ENCODE measurements at regions not wholly inside any gene's neighbourhood (a gene's known extent, or its start where the extent isn't known, plus 50 kb on each side); places are given as distances from the start of the nearest gene placed in this dataset.

- H4K8ac ChIP-seq (ENCODE audit: low read depth, low read length): no peak overlapping the region
- no peak overlapping the region for H3K4me2 ChIP-seq (ENCODE audit: low read length)
- H3K23ac ChIP-seq (ENCODE audit: low read length): no peak overlapping the region
- H2BK12ac ChIP-seq (ENCODE audit: low read length): no peak overlapping the region
- no peaks in the 10 kb centered on the region for H3K9me3 ChIP-seq (ENCODE audit: insufficient read depth, low read depth, low read length)
- no peak overlapping the region for H2AK5ac ChIP-seq (ENCODE audit: low read length)
- no peaks in the 10 kb centered on the region for H3K79me2 ChIP-seq (ENCODE audit: control insufficient read depth, insufficient read depth, low read length, poor library complexity)
- no peak overlapping the region for H4K12ac ChIP-seq (ENCODE audit: low read depth, low read length)
- H3K36me3 ChIP-seq (ENCODE audit: control insufficient read depth in 1 of 2, insufficient read depth in 2 of 2, low read length in 2 of 2): no peaks in the 10 kb centered on the region
- no peak overlapping the region for H2BK120ac ChIP-seq (ENCODE audit: insufficient read depth, low read length, poor library complexity)
- no peak overlapping the region for H3K27ac ChIP-seq (ENCODE audit: low read depth, low read length)
- no peaks in the 10 kb centered on the region for H3K79me1 ChIP-seq (ENCODE audit: low read length)
- no peak for DNase-seq
- H3K18ac ChIP-seq (ENCODE audit: low read length): no peak overlapping the region
- no peak overlapping the region for H3K9ac ChIP-seq (ENCODE audit: low read length)
- no peak overlapping the region for H3K4me3 ChIP-seq (ENCODE audit: low read depth, low read length)
- no peak overlapping the region for H3K4ac ChIP-seq (ENCODE audit: low read depth, low read length)
- H4K91ac ChIP-seq (ENCODE audit: low read depth, low read length): no peak overlapping the region
- no peaks in the 10 kb centered on the region for H3K4me1 ChIP-seq (ENCODE audit: control insufficient read depth in 1 of 2, insufficient read depth in 2 of 2, low read length in 2 of 2)
- no peak overlapping the region for H3K14ac ChIP-seq (ENCODE audit: low read length)
- no peak overlapping the region for H2BK5ac ChIP-seq (ENCODE audit: low read depth, low read length, poor library complexity)
- H3K27me3 ChIP-seq (ENCODE audit: insufficient read depth, low read length): no peaks in the 10 kb centered on the region
- no peak overlapping the region for H2AFZ ChIP-seq (ENCODE audit: insufficient read depth, low read length, poor library complexity)
Observed at GRCh38 chr11:41866525-41866924, 407.1 kb upstream of the LRRC4C start.

GRCh38 chr11:41868606-41869005 lies 409.2 kb upstream of the LRRC4C start:
- no peak overlapping the region for H3K23ac ChIP-seq (ENCODE audit: low read length)
- H3K18ac ChIP-seq (ENCODE audit: low read length): no peak overlapping the region
- no peak overlapping the region for H3K4me2 ChIP-seq (ENCODE audit: low read length)
- no peak overlapping the region for H2AK5ac ChIP-seq (ENCODE audit: low read length)
- no peak overlapping the region for H3K27ac ChIP-seq (ENCODE audit: low read depth, low read length)
- H2BK12ac ChIP-seq (ENCODE audit: low read length): no peak overlapping the region
- H2AFZ ChIP-seq (ENCODE audit: insufficient read depth, low read length, poor library complexity): no peak overlapping the region
- DNase-seq: no peak
- no peaks in the 10 kb centered on the region for H3K27me3 ChIP-seq (ENCODE audit: insufficient read depth, low read length)
- no peak overlapping the region for H3K14ac ChIP-seq (ENCODE audit: low read length)
- H3K9ac ChIP-seq (ENCODE audit: low read length): no peak overlapping the region
- WGBS (ENCODE audit: extremely low coverage, insufficient coverage, insufficient read length): no CpG with 5 or more reads among the region's 4 CpGs
- no peaks in the 10 kb centered on the region for H3K9me3 ChIP-seq (ENCODE audit: insufficient read depth, low read depth, low read length)
- H4K8ac ChIP-seq (ENCODE audit: low read depth, low read length): no peak overlapping the region
- no peak overlapping the region for H2BK5ac ChIP-seq (ENCODE audit: low read depth, low read length, poor library complexity)
- no peak overlapping the region for H4K91ac ChIP-seq (ENCODE audit: low read depth, low read length)
- H3K4ac ChIP-seq (ENCODE audit: low read depth, low read length): no peak overlapping the region
- no peaks in the 10 kb centered on the region for H3K4me1 ChIP-seq (ENCODE audit: control insufficient read depth in 1 of 2, insufficient read depth in 2 of 2, low read length in 2 of 2)
- no peak overlapping the region for H3K4me3 ChIP-seq (ENCODE audit: low read depth, low read length)
- H4K12ac ChIP-seq (ENCODE audit: low read depth, low read length): no peak overlapping the region
- H3K79me2 ChIP-seq (ENCODE audit: control insufficient read depth, insufficient read depth, low read length, poor library complexity): no peaks in the 10 kb centered on the region
- H3K36me3 ChIP-seq (ENCODE audit: control insufficient read depth in 1 of 2, insufficient read depth in 2 of 2, low read length in 2 of 2): no peaks in the 10 kb centered on the region
- H2BK120ac ChIP-seq (ENCODE audit: insufficient read depth, low read length, poor library complexity): no peak overlapping the region
- no peaks in the 10 kb centered on the region for H3K79me1 ChIP-seq (ENCODE audit: low read length)

- Histone ChIP-seq H3K79me2 (ENCODE audit: control insufficient read depth, insufficient read depth, low read length, poor library complexity) (no peaks in the 10 kb centered on the region), H4K12ac (ENCODE audit: low read depth, low read length) (no peak overlapping the region), H2BK12ac (ENCODE audit: low read length) (no peak overlapping the region), H2AK5ac (ENCODE audit: low read length) (no peak overlapping the region), H3K27me3 (ENCODE audit: insufficient read depth, low read length) (no peaks in the 10 kb centered on the region), H3K36me3 (ENCODE audit: control insufficient read depth in 1 of 2, insufficient read depth in 2 of 2, low read length in 2 of 2) (no peaks in the 10 kb centered on the region), H3K18ac (ENCODE audit: low read length) (no peak overlapping the region), H3K4me2 (ENCODE audit: low read length) (no peak overlapping the region), H2BK120ac (ENCODE audit: insufficient read depth, low read length, poor library complexity) (no peak overlapping the region), H3K79me1 (ENCODE audit: low read length) (no peaks in the 10 kb centered on the region), H3K4ac (ENCODE audit: low read depth, low read length) (no peak overlapping the region), H4K91ac (ENCODE audit: low read depth, low read length) (no peak overlapping the region), H2BK5ac (ENCODE audit: low read depth, low read length, poor library complexity) (no peak overlapping the region), H3K14ac (ENCODE audit: low read length) (no peak overlapping the region), H3K27ac (ENCODE audit: low read depth, low read length) (no peak overlapping the region), H3K4me3 (ENCODE audit: low read depth, low read length) (no peak overlapping the region), H3K9me3 (ENCODE audit: insufficient read depth, low read depth, low read length) (no peaks in the 10 kb centered on the region), H2AFZ (ENCODE audit: insufficient read depth, low read length, poor library complexity) (no peak overlapping the region), H3K9ac (ENCODE audit: low read length) (no peak overlapping the region), H3K4me1 (ENCODE audit: control insufficient read depth in 1 of 2, insufficient read depth in 2 of 2, low read length in 2 of 2) (no peaks in the 10 kb centered on the region), H4K8ac (ENCODE audit: low read depth, low read length) (no peak overlapping the region), H3K23ac (ENCODE audit: low read length) (no peak overlapping the region)
- no CpG with 5 or more reads among the region's 3 CpGs for WGBS (ENCODE audit: extremely low coverage, insufficient coverage, insufficient read length)
- no peak for DNase-seq
Observed at GRCh38 chr11:41872426-41872825, 413.0 kb upstream of the LRRC4C start.

GRCh38 chr11:41872870-41873269 lies 413.4 kb upstream of the LRRC4C start:
- no peaks in the 10 kb centered on the region for H3K4me1 ChIP-seq (ENCODE audit: control insufficient read depth in 1 of 2, insufficient read depth in 2 of 2, low read length in 2 of 2)
- no peaks in the 10 kb centered on the region for H3K9me3 ChIP-seq (ENCODE audit: insufficient read depth, low read depth, low read length)
- H3K4ac ChIP-seq (ENCODE audit: low read depth, low read length): no peak overlapping the region
- H3K27ac ChIP-seq (ENCODE audit: low read depth, low read length): no peak overlapping the region
- H3K9ac ChIP-seq (ENCODE audit: low read length): no peak overlapping the region
- H2BK12ac ChIP-seq (ENCODE audit: low read length): no peak overlapping the region
- H2BK5ac ChIP-seq (ENCODE audit: low read depth, low read length, poor library complexity): no peak overlapping the region
- H4K91ac ChIP-seq (ENCODE audit: low read depth, low read length): no peak overlapping the region
- H3K23ac ChIP-seq (ENCODE audit: low read length): no peak overlapping the region
- no CpG with 5 or more reads among the region's 4 CpGs for WGBS (ENCODE audit: extremely low coverage, insufficient coverage, insufficient read length)
- H3K79me1 ChIP-seq (ENCODE audit: low read length): no peaks in the 10 kb centered on the region
- no peak overlapping the region for H4K12ac ChIP-seq (ENCODE audit: low read depth, low read length)
- H3K14ac ChIP-seq (ENCODE audit: low read length): no peak overlapping the region
- no peak overlapping the region for H2AK5ac ChIP-seq (ENCODE audit: low read length)
- no peak overlapping the region for H2BK120ac ChIP-seq (ENCODE audit: insufficient read depth, low read length, poor library complexity)
- no peaks in the 10 kb centered on the region for H3K79me2 ChIP-seq (ENCODE audit: control insufficient read depth, insufficient read depth, low read length, poor library complexity)
- no peak overlapping the region for H3K4me2 ChIP-seq (ENCODE audit: low read length)
- H3K36me3 ChIP-seq (ENCODE audit: control insufficient read depth in 1 of 2, insufficient read depth in 2 of 2, low read length in 2 of 2): no peaks in the 10 kb centered on the region
- no peak overlapping the region for H2AFZ ChIP-seq (ENCODE audit: insufficient read depth, low read length, poor library complexity)
- no peak overlapping the region for H3K4me3 ChIP-seq (ENCODE audit: low read depth, low read length)
- DNase-seq: no peak
- H3K27me3 ChIP-seq (ENCODE audit: insufficient read depth, low read length): no peaks in the 10 kb centered on the region
- H4K8ac ChIP-seq (ENCODE audit: low read depth, low read length): no peak overlapping the region
- H3K18ac ChIP-seq (ENCODE audit: low read length): no peak overlapping the region

- Histone ChIP-seq H2BK12ac (ENCODE audit: low read length) (no peak overlapping the region), H3K18ac (ENCODE audit: low read length) (no peak overlapping the region), H3K27me3 (ENCODE audit: insufficient read depth, low read length) (no peaks in the 10 kb centered on the region), H3K79me2 (ENCODE audit: control insufficient read depth, insufficient read depth, low read length, poor library complexity) (no peaks in the 10 kb centered on the region), H3K14ac (ENCODE audit: low read length) (no peak overlapping the region), H3K9ac (ENCODE audit: low read length) (no peak overlapping the region), H3K9me3 (ENCODE audit: insufficient read depth, low read depth, low read length) (no peaks in the 10 kb centered on the region), H3K4me2 (ENCODE audit: low read length) (no peak overlapping the region), H3K36me3 (ENCODE audit: control insufficient read depth in 1 of 2, insufficient read depth in 2 of 2, low read length in 2 of 2) (no peaks in the 10 kb centered on the region), H3K4ac (ENCODE audit: low read depth, low read length) (no peak overlapping the region), H3K23ac (ENCODE audit: low read length) (no peak overlapping the region), H2AFZ (ENCODE audit: insufficient read depth, low read length, poor library complexity) (no peak overlapping the region), H2BK5ac (ENCODE audit: low read depth, low read length, poor library complexity) (no peak overlapping the region), H2AK5ac (ENCODE audit: low read length) (no peak overlapping the region), H3K27ac (ENCODE audit: low read depth, low read length) (no peak overlapping the region), H4K8ac (ENCODE audit: low read depth, low read length) (no peak overlapping the region), H4K12ac (ENCODE audit: low read depth, low read length) (no peak overlapping the region), H3K79me1 (ENCODE audit: low read length) (no peaks in the 10 kb centered on the region), H2BK120ac (ENCODE audit: insufficient read depth, low read length, poor library complexity) (no peak overlapping the region), H3K4me1 (ENCODE audit: control insufficient read depth in 1 of 2, insufficient read depth in 2 of 2, low read length in 2 of 2) (no peaks in the 10 kb centered on the region), H4K91ac (ENCODE audit: low read depth, low read length) (no peak overlapping the region), H3K4me3 (ENCODE audit: low read depth, low read length) (no peak overlapping the region)
- no peak for DNase-seq
- no CpG with 5 or more reads among the region's 2 CpGs for WGBS (ENCODE audit: extremely low coverage, insufficient coverage, insufficient read length)
Observed at GRCh38 chr11:41878095-41878494, 418.6 kb upstream of the LRRC4C start.
